GM10266 (cell line): ENCODE measurements at regions not wholly inside any gene's neighbourhood (a gene's known extent, or its start where the extent isn't known, plus 50 kb on each side); places are given as distances from the start of the nearest gene placed in this dataset.

Experiments
- DNase-seq: peaks from one replicate; pipeline ENCODE4 v3.0.0; 2012; ENCODE audit errors: extremely low spot score
- TF ChIP-seq, protein P1 (sequence below): IDR thresholded peaks from 2 replicates; pipeline ENCODE4 v1.5.1; 2012; ENCODE audit warnings: mild to moderate bottlenecking, low read depth; ENCODE audit not compliant: control insufficient read depth, insufficient read depth; ENCODE audit errors: missing control alignments

DNA sequence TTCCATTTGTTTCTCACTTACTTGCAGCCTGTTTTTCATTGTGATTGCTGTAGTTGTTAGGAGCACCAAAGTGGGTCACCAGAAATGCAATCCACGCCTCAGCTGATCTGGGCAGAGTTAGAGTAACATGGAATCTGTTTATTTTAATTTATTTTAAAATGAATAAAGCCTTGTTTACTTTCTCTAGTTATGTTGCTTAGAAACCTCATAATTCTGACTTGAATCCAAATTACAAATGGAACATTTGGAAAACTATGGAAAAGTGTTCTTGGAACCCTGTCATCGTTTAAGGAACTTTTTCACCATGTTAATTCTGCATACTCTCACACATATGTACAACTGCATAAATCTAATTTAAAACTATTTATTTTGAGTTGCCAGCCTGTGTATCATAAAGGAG, 92.2 kb upstream of the DAAM1 start:
- no peak for DNase-seq

DNA sequence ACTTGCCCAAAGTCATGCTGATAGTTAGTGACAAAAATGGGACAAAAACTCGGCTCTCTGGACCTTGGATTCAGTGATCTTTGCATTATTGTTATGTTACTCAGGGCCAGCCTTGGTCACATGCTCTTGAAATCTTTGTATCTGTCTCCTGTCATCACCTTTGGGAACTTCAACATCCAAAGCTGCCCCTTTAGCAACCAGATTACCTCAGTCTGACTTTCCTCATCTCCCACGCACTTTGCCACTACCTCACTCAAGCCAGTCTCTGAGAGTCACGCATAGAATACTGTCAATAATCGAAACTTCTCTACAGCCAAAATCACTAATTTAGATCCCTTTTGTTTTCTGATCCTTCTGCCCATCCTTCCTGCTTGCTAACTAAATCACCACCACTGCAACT, 90.8 kb upstream of the DAAM1 start:
- TF ChIP-seq, protein P1, sequence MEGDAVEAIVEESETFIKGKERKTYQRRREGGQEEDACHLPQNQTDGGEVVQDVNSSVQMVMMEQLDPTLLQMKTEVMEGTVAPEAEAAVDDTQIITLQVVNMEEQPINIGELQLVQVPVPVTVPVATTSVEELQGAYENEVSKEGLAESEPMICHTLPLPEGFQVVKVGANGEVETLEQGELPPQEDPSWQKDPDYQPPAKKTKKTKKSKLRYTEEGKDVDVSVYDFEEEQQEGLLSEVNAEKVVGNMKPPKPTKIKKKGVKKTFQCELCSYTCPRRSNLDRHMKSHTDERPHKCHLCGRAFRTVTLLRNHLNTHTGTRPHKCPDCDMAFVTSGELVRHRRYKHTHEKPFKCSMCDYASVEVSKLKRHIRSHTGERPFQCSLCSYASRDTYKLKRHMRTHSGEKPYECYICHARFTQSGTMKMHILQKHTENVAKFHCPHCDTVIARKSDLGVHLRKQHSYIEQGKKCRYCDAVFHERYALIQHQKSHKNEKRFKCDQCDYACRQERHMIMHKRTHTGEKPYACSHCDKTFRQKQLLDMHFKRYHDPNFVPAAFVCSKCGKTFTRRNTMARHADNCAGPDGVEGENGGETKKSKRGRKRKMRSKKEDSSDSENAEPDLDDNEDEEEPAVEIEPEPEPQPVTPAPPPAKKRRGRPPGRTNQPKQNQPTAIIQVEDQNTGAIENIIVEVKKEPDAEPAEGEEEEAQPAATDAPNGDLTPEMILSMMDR = no peak
- no peak for DNase-seq

More for the DNA sequence above, 92.2 kb upstream of the DAAM1 start:
- TF ChIP-seq, protein P1 = no peak

DNA sequence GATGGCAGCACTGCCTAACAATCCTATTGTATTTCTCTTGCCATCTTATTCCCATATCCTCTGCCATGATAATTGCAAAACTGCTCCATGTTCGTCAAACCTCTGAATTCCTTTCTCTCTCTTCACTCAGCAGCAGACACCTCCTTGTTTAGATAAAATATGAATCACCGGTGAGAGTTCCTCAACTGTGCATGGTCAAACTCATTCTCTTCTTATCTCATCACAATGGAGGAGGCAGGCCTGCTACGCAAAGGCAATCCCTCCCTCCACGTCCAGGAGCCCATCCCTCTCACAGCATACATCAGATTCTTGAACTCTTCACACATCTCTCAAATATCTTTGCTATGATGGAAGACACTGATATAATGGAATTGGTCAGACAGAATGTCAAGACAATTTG, 90.1 kb upstream of the DAAM1 start:
- DNase-seq = no peak
- TF ChIP-seq, protein P1 = no peak

DNA sequence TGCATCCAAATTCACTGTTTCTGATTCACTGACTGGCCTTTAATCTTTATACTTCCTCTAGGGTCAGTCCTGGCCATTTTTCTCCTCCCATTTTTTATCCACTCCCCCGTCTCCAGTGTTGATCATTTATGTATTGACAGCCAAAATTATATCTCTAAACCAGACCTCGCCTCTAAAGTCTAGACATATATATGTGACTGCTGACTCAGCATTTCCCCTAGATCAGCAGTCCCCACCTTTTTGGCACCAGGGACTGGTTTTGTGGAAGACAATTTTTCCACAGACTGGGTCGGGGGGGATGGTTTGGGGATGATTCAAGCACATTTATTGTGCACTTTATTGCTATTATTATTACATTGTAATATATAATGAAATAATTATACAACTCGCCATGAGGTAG, 88.3 kb upstream of the DAAM1 start:
- TF ChIP-seq, protein P1 = no peak

DNA sequence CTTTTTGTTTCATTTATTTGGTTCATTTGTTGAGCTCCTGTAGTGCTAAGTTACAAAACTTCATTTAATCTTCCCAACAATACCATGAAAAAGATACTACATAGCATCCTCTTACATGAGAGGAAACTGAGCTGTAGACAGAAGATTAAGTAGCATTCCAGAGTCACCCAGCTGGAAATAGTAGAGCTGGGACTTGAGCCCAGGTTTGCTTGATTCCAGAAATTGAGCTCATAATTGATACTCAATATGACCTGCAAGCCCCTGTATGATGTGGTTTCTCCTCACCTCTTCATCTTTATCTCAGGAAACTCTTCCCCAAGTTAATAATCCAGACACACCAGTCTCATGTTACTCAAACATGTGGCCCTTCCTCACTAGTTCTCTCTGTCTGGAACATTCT, 87.0 kb upstream of the DAAM1 start:
- no peak for DNase-seq
- TF ChIP-seq, protein P1 = no peak

More for the DNA sequence above, 88.3 kb upstream of the DAAM1 start:
- no peak for DNase-seq

DNA sequence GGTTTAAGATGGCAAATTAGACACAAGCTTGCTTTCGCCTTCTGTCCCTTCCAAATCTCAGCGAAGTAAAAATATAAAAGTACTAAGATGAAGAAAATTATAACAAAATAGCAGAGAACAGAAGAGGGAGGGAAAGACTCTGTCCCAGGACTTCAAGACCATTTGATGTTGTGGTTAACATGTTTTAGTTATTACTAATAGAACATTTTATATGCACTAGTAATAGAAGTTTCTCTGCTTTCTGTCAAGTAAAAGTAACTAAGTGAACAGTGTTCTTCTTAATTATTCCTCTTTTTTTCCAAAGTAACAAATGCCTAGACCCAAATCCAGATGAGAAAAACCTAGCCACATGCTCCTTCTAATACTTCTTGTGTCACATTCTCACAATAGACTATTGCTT, 85.1 kb upstream of the DAAM1 start:
- TF ChIP-seq, protein P1 = no peak
- DNase-seq = no peak

DNA sequence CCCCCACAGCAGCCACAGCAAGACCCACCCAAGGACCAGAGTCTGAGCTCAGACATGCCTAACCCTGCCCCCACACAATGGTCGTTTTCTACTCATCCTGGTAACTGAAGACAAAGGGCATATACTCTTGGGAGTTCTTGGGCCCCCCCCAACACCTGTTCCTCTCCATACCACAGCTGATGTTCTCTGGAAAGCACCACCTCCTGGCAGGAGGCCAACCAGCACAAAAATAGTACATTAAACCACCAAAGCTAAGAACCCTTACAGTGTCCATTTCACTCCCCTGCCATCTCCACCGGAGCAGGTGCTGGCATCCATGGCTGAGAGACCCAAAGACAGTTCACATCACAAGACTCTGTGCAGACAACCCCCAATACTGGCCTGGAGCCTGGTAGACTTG, 80.6 kb upstream of the DAAM1 start:
- TF ChIP-seq, protein P1 = no peak
- DNase-seq = no peak
